CD1c-positive myeloid dendritic cell (primary cell): ENCODE measurements at regions not wholly inside any gene's neighbourhood (a gene's known extent, or its start where the extent isn't known, plus 50 kb on each side); places are given as distances from the start of the nearest gene placed in this dataset.
"Not testable (repeated sequence)": the region's sequence is repeated elsewhere in the genome, so short reads cannot be mapped to it uniquely, and the experiment has no call there.

Source experiments
- DNase-seq: peaks from one replicate; pipeline ENCODE4 v3.0.0-alpha.2; 2016; ENCODE audit errors: extremely low spot score

DNA sequence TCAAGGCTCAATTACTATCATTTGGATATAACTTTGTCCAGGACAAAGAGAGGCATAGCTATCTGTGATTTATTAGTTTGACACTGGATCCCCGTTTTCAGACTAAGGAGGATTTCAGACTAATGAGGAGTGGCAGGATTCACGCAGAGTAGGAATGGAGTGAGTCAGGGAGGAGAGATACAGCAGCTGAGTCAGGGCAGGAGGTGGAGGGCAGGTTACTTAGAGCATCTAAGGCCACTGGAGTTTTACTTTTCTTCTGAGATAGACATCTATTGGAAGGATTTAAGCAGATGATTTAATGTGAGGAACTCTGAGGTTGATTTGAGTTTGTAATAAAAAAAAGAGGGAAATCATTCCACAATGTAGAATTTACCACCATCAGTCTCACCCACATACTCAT, 110.6 kb downstream of the RPIA start:
- not testable (repeated sequence) for DNase-seq

DNA sequence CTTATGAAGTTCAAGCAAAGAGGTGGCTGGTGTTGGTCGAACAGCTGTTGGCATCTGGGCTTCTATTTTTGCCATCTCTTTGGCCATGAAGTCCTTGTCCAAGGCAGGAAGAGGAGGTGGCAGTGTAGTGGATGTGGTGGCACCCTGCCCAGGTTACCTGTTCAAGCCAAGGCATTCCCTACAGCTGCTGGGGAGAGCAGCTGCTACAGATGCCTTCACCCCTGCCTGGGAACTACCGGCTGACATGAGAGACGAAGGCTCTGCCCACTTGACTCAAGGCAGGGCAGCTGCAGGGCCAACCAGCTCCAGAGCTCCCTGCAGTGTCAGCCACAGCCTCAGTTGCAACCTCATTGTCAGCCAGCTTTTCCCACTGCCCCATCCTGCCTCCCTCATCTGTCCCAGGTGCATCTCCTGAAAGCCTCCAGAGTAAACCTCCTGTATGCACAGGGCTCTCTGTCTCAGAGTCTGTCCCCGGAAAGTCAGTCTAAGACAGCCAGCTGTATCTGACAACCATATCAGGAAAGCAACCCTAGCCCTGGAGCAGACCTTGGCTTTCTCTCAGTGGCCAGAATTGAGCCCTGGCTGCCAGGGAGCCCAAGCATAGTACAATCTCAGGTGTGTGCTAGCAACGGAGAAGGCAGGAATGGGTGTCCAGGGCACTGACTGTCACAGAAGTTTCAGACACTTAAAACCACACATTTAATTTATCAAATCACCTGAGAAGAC, 115.9 kb downstream of the RPIA start:
- no peak for DNase-seq

DNA sequence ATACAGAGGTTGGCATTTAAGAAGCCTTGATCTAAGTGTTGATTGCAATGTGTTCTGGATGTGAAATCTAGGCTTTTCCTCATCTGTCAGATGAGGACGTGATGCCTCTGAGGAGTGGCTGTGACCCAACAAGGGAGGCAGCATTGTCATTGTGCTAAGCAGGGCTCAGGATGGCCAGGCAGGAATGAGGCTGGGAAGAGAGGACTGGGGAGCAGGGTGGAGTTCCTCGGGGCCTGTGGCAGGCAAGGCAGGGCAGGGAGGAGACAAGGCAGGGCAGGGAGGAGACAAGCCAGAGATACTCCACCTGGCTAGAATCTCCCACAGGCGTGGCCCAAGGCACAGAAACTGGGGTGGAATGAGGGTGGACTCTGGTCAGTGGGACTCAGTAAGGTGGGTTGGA, 116.6 kb downstream of the RPIA start:
- no peak for DNase-seq

DNA sequence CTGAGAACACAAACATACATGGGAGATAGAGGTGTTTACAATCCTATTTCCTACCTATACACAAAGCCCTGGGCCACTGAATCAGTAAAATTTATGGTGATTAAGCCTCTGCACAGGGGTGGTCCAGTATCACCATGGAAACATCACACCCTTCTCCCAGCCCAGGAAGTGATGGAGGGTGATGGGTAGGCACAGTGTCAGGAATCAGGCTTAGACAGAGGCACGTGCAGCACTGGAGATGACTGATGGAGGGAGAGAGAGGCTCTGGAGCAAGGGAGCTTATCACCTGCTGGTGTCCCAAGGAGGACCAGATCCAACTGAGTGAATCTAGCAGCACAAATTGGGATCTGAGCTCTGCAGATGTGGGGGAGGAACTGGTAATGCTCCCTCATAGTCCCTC, 117.2 kb downstream of the RPIA start:
- no peak for DNase-seq

DNA sequence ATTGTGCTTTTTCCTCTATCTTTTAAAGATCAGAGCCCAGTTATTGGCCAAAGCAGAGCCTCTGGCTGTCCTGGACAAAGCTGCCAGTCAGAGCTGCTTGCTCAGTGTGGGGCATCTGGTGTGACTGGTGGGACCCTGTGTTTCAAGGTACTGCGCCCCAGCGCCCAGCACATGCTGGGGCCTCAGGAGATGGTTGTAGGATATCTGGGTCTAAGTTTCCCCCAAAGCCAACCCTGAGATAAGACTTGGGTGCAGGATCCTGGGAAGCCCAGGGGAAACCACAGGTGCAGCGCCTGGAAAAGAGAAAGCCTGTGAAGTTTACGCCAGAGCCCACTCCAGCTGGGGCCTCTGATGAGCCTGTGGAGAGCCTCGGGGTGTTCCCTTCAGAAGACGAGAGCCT, 117.7 kb downstream of the RPIA start:
- no peak for DNase-seq

DNA sequence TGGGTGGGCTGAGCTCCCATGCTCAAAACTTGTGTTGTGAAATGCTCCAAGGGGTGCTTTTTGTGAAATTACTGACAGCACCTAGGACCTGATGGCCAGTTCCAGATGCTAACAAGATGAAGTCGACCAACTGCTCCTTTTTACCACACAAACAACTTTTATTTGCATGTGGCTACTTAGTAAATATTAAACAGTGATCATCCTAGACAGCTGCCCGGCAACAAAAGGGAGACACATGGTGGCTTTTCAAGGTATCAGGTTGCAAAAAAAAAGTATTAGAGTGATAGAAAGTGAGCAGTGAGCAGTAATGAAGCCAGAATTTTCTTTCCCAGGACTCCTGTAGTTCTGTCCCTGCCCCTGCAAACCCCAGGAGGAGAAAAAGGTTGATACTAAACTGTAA, 118.5 kb downstream of the RPIA start:
- no peak for DNase-seq

DNA sequence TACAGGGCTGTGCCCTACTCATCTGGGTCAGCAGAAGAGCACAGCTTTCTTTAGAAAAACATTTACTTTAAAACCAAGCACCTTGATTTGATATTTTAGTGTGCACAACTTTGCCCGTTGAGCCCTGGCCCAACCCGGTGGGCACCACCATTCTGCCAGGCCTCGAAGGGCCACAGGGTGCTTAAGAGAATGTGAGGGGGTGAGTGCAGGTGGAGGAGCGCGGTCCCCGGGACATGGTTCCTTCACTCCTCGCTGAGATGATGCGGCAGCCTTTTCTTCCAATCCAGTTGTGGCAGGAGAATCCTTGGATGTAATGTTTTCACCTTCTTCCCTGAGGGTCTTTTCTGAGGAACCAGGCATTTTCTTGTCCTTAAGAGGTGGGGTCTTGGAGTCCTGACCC, 119.0 kb downstream of the RPIA start:
- DNase-seq = no peak

DNA sequence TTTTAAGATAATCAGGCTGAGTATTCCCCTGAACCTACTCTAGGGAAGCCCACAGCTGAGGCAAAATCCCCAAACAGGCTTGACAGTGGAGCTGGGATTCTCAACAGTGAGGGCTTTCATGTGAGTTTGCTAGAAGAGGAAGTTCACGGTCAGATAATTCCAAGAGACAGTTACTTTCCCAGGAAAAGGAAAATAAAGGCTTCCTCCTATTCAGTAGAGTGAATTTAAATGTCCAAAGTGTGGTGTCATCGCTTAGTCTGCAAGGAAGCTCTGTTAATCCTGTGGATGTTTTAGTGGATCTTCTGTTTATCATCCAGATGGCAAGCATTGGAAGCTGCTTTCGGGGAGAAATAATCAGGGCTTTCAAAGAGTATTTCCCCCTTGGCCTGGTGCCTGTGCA, 119.8 kb downstream of the RPIA start:
- DNase-seq = no peak

DNA sequence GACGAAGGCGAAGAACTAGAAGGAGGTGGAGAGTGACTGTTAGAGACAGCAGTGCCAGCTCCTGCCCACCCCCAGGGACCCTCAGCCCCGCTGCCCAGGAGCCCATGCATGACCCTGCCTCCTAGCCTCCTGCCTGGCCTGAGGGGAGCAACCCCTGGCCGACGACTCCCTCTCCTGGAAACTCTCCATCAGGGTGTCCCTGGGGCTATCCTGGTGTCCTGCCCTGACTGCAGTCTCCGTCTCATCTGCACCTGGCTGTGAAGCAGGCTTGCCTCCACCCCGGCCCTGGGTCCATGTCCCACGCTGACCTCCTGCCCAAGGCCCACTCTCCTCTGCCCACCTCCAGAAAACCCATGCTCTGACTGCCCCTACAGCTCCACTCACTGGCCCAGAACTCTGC, 120.2 kb downstream of the RPIA start:
- DNase-seq = no peak

DNA sequence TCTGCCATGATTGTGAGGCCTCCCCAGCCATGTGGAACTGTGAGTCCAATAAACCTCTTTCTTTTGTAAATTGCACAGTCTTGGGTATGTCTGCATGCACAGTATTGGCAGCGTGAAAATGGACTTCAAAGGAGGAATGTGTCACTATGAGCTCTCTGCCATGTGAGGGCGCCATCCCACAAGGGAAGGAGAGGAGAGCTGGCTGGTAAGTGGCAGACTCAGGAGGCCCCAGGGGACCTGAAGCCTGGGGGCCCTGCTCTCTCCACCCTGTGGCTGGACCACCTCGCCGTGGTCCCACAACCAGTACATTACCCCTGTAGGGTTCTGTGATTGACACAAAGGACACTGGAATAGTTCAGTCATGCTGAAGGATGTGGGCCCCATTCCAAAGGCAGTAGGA, 122.1 kb downstream of the RPIA start:
- DNase-seq = no peak

DNA sequence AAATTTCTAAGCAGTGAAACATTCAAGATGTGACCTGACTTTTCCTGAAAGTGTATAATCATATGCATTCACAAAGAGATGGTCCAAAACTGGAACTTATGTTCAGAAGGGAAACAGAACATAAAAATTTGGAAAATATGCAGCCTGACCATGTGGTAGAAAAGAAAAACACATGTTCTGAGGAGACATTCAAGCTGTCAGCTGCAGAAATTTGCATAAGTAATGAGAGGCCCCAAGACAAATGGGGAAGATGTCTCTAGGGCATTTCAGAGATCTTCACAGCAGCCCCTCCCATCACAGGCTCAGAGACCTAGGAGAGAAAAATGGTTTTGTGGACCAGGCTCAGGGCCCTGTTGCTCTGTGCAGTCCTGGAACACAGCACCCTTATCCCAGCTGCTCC, 123.8 kb downstream of the RPIA start:
- DNase-seq = no peak

DNA sequence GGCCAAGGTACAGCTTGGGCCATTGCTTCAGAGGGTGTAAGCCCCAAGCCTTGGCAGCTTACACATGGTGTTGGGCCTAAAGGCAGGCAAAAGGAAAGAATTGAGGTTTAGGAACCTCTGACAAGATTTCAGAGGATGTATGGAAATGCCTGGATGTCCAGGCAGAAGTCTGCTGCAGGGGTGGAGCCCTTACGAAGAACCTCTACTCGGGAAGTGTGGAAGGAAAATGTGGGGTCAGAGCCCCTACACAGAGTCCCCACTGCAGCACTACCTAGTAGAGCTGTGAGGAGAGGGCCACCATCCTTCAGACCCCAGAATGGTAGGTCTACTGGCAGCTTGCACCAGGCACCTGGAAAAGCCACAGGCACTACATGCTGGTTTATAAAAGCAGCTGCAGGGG, 124.2 kb downstream of the RPIA start:
- no peak for DNase-seq

DNA sequence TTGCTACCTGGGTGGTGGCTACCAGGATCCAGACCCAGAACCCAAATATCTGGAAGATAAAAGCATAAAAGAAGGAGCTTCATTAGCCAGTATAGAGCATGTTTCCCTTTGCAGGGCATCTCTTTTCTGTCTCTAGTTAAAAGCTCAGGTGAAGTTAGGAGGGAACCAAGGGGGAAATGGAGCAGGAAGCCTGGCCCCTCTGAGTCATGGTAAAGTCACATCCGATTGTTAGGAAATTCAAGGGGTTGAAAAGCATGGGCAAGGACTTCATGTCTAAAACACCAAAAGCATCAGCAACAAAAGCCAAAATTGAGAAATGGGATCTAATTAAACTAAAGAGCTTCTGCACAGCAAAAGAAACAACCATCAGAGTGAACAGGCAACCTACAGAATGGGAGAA, 126.9 kb downstream of the RPIA start:
- DNase-seq = no peak

DNA sequence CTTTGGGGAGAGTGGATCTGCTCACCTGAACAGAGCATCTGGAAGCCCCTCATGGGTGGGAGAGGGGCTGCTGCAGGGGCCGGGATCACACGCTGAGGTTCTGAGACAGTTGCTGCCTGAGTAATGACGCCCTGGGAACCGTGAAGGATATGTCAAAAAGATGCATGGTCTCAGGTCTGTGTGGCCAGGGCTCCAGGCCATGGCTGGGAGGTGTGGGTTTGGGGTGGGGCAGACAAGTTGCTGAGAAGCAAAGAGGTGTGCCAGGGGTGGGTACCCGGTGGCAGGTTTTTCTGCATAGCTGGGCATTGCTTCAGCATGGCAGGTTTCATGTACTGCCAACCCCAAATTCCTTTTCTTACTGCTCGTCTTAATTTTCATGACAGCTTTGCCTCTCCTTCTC, 133.5 kb downstream of the RPIA start:
- no peak for DNase-seq

DNA sequence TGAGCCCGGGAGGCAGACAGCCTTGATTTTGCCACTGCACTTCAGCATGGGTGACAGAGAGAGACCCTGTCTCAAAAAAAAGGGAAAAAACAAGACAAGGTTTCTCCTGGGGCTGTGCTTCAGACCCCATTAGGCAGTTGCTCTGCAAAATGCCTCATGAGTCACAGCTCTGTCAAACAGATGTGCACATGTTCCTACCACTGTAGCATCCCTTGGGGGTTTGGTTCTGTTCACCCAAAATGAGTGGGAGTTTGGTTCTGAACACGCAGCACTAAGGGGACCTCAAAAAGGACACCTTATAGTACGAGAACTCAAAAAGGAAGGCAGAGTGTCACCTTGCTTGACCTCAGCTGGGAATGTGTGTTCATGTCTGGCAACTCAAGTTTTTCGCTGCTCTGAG, 134.9 kb downstream of the RPIA start:
- no peak for DNase-seq

DNA sequence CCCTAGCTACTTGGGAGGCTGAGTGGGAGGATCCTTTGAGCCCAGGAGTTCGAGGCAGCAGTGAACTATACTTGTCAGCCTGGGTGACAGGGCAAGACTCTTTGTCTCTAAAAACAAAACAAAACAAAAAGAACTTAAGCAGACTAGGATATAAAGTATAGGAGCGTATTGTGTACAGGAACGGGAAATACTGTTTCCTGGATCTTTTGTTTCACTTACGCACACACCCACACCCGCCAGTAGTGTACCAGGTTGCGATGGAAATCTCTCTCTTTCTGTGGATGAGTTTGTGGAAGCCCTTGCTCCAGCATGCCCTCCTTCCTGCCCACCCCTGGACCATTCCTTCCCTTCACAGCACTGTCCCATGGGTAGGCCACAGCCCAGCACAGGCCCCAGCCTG, 136.3 kb downstream of the RPIA start:
- no peak for DNase-seq

DNA sequence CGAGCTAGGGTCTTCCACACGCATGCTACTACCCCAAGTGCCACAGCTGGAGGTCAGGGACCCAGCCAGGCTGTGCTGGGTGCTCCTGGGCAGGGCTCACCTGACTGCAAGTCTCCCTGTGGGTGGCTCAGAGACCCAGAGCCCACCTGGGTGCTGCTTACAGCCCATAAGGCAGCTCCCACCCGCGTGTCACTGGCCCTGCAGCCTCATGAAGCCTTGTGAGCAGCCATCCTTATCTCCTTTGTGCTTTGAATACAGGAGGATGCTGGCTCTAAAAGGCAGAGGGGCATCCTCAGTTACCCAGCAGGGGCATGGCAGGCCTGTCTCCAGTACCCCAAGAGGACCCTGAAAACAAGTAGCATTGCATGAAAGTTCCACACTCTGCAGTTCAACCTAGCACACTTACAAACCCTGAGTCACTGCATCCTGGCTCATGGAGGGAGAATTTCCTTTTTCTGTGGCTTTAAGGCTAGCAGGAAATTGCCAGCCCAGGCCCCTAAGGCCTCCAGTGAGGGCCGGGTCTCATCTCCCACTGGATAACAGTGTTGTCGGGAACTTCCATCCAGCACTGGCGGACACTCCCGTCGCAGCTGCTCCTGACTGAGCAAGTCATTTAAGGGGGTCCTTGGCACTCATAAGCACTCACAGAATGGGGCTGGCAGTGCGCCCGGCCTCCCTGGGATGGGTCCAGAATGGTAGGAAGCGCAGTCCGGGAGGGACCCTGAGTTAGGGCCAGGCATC, 137.1 kb downstream of the RPIA start:
- no peak for DNase-seq

DNA sequence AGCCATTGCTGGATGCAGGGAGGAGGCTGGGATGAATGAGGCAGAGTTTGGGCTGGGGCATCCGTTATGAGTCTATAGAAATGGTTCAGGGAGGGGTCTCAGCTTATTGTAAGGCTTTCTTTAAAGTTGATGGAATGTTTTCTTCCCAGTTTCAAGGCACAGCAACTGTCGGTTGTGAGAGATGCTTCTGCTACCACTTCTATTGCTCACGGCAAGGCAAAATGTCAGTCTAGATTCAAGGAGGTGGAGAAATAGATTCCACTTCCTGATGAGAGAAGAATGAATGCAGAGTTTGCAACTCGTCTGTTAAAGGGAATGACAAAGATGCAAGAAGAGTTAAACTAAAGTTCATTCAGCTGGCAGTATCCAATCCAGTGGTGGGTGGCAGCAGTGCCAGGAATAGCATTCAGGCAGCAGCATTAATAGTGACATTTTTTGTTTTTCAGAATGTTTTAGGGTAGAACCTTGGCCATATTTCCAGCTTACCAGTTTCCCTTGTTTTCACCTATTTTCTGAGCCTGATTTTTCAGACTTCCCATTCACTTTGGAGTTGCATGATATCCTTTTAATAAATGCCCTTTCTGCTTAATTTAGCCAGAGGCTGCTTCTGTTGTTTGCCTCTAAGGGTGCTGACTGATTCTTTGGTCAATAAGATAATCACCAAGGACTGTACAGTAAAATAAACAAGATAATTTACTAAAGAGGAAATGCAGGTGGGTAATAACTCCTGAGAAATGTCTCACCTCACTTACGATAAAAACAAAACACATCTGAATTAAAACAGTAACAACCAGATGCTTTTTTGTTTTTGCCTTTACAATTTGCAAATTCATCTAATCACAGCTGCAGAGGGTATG, 138.4 kb downstream of the RPIA start:
- no peak for DNase-seq

DNA sequence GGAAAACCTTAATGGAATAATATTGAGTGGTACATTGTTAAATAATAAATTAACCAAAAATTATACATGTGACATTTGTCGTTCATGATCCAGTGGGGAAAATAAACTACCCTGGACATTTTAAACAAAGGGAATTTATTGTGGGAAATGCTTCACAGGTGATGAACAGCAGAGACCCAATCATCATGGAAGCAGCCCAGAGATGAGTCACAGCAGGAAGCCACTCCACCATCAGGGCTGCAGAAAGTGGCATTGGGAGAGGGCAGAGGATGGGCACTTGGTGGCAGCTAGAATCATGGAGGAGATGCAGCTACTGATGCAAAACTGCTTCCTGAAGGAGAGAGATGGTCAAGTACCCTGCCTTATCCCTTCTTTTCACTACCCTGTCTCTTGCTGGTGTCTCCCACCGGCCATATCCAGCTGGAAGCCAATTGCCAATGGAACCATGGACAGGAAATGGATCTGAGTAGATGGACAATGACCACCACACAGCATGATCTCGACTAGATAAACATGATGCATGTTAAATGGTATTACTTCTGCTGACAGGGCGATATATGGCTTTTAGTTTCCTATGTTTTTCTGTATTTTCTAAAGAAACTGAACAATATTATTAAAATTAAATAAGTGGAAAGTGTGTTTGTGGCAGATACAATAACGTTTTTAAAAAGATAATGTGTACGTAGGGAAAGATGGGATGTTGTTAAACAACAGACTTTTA, 139.8 kb downstream of the RPIA start:
- DNase-seq = no peak

DNA sequence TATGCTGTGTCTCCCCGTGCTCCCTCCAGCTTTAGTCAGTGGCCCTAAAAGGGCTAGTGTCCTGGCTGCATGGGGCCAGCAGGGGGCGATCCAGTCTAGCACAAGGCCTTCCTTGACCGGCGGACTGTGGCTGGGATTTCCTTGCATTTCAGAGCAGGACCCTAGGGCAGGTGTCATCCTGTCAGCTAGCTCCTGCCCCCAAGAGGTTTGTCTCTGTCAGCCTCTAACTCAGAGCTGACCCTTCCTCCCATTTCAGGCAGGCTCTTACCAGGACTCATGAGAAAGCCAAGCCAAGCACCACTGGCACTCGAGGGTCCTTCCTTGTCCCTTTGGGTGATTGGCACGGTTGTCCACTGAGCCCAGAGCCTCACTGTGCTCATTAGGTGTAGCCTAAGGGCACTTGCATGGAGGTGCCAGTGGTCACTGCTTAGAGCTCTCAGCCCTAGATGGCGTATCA, 140.3 kb downstream of the RPIA start:
- DNase-seq = peak; percentile 45

DNA sequence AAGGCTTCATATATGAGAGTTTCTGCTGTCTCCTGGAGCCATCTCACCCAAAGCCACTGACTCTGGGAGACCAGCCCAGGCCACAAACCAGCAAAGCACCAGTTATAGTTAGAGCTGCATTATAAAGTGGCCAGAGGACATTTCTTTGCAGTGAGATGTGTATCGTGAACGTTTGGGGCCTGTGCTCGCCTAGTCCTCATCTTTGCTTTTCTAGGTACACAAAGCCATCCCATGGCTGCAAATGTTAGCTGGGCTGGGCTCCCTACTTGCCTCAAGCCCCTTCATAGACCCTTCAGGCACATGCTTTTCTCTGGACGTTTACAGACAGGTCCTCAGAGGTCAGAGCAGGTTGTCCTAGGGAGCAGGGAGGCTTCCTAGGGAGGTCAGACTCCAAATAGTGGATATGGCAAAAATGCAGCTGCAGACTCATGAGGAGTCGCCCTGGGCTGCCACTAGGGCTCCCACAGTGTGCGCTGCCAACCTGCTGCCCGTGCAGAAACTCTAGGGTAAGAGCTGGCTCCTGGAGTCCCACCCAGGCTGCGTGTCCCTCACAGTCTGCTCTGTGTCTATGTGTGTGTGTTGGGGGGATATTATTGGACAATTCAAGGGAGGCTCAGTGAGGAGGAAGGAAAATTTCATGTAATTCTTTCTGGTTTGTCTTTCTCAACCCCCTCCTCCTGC, 141.0 kb downstream of the RPIA start:
- no peak for DNase-seq
